ENCODE measurements at regions not wholly inside any gene's neighbourhood (a gene's known extent, or its start where the extent isn't known, plus 50 kb on each side); places are given as distances from the start of the nearest gene placed in this dataset.
A peak's percentile ranks its signal among the peaks of the same experiment; 100 is the strongest.

DNA sequence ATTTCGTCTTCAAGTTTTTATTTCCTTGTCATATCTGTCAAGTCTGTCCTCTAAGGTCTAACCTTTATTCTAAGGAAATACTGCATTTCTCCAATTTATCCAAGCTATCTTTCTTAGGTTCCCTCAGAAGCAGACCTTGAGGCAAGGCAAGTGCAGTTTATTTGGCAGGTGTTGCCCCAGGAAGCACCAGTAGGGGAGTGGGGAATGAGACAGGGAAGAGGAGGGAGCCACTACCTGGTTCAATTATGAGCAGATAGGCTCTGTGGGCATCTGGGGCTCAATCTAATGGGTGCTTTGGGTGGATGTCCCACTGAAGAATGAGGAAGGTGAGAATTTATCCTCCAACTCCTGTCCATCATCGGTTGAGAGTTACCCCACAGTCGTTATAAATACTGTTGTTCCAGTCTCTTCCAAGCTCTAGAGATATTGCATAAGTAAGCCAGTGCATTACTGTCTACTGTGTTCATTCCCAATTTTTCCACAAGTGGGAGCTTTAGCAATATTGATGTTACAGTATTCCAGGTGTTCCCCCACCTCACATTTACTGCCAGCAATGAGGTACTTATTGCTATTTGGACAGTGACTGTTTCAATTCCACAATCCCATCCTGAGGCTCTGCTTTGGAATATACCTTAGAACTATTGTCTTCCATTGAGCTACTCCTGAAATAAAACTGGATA is 154.9 kb upstream of the CEP126 start:
- TF ChIP-seq, protein P1, sequence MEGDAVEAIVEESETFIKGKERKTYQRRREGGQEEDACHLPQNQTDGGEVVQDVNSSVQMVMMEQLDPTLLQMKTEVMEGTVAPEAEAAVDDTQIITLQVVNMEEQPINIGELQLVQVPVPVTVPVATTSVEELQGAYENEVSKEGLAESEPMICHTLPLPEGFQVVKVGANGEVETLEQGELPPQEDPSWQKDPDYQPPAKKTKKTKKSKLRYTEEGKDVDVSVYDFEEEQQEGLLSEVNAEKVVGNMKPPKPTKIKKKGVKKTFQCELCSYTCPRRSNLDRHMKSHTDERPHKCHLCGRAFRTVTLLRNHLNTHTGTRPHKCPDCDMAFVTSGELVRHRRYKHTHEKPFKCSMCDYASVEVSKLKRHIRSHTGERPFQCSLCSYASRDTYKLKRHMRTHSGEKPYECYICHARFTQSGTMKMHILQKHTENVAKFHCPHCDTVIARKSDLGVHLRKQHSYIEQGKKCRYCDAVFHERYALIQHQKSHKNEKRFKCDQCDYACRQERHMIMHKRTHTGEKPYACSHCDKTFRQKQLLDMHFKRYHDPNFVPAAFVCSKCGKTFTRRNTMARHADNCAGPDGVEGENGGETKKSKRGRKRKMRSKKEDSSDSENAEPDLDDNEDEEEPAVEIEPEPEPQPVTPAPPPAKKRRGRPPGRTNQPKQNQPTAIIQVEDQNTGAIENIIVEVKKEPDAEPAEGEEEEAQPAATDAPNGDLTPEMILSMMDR (IDR thresholded peaks at IDR 0.05) = peak in 4 of 6 experiments; percentile 10 to 32 (median 24)
- TF ChIP-seq POLR2A (IDR thresholded peaks at IDR 0.05) = no peak
